Thyroid gland (tissue), 4 donors: ENCODE measurements at regions not wholly inside any gene's neighbourhood (a gene's known extent, or its start where the extent isn't known, plus 50 kb on each side); places are given as distances from the start of the nearest gene placed in this dataset.

Source experiments
- POLR2A ChIP-seq, 2 donors: fragments of 450-650 bp; IDR thresholded peaks; one replicate each; pipeline ENCODE4 v1.6.1; 2017; ENCODE audit warnings: antibody characterized with exemption in 2 of 2, mild to moderate bottlenecking in 2 of 2, moderate library complexity in 1 of 2
- TF ChIP-seq, protein P1 (sequence below), 6 experiments: fragments of 200-600 bp in 3 of 6; fragments of 450-650 bp in 3 of 6; sonication (generic) in 3 of 6; IDR thresholded peaks; one replicate each; pipeline ENCODE4 v1.5.1; 2016 to 2019; ENCODE audit warnings: antibody characterized with exemption in 6 of 6, mild to moderate bottlenecking in 2 of 6, inconsistent platforms in 1 of 6, moderate library complexity in 1 of 6

DNA sequence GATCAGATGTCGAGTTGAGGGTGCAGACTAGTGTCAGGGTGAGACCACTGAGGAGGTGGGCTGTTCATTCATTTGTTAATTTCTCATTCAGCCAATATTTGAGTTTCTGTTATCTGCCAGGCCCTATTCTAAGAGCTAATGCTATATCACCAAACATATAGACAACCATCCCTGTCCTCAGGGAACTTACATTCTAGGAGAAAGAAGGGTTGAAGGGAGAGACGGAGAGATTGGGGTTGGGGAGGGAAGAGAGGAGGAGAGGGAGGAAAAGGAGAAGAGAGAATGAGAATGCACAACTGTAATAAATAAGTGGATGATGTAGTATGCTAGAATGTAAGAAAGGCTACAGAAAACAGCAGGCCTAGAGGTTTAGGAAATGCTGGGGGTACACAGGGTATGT is 129.9 kb upstream of the PITX1 start:
- TF ChIP-seq POLR2A (IDR thresholded peaks at IDR 0.05): no peak
- TF ChIP-seq, protein P1, sequence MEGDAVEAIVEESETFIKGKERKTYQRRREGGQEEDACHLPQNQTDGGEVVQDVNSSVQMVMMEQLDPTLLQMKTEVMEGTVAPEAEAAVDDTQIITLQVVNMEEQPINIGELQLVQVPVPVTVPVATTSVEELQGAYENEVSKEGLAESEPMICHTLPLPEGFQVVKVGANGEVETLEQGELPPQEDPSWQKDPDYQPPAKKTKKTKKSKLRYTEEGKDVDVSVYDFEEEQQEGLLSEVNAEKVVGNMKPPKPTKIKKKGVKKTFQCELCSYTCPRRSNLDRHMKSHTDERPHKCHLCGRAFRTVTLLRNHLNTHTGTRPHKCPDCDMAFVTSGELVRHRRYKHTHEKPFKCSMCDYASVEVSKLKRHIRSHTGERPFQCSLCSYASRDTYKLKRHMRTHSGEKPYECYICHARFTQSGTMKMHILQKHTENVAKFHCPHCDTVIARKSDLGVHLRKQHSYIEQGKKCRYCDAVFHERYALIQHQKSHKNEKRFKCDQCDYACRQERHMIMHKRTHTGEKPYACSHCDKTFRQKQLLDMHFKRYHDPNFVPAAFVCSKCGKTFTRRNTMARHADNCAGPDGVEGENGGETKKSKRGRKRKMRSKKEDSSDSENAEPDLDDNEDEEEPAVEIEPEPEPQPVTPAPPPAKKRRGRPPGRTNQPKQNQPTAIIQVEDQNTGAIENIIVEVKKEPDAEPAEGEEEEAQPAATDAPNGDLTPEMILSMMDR (IDR thresholded peaks at IDR 0.05): no peak
